Frontal cortex (tissue), 3 donors: ENCODE measurements at regions not wholly inside any gene's neighbourhood (a gene's known extent, or its start where the extent isn't known, plus 50 kb on each side); places are given as distances from the start of the nearest gene placed in this dataset.
"Not testable (repeated sequence)": the region's sequence is repeated elsewhere in the genome, so short reads cannot be mapped to it uniquely, and the experiment has no call there.

Experiments used
- DNase-seq, 2 donors: peaks; one replicate each; pipeline ENCODE4 v3.0.0; 2012; ENCODE audit warnings: low spot score in 2 of 2
- FAIRE-seq: peaks from 2 replicates; lab custom pipeline; 2012; peaks lifted over from hg19 to GRCh38; lab: Jason Lieb, UNC
- donor health status: control.
- donor health status: control.
- donor health status: control.

DNA sequence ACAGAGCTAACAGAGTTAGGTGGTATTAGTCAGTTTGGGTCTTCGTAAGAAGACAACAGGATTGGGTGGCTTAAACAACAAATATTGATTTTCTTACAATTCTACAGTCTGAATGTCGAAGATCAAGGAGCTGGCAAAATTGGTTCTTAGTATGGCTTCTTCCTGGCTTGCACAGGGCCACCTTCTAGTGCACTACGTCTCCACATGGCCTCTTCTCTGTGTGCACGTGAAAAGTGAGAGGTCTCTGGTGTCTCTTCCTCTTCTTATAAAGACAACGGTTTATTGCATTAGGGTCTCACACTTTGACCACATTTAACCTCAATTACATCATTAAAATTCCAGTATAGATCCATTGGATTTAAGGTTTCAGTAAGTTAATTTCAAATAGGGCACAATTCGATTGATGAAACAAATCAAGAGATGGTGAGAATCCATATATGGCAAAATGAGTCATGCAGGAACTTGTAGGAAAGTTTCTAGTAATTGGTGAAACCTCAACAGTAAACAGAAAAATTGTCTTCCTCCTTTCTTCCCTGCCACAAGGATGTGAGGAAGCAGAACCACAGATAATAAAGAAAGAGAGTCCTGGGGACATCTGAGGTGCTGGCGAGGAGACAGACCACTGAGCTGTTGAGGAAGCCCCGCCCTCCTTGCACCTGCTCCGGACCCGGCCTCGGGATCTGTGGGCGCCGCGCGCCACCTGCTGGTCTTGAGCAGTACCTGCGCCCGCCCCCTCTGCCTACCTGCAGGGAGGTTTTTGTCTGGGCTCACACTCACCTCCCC, 846.7 kb downstream of the TMEM121 start:
- DNase-seq (no peak), FAIRE-seq (no peak)

DNA sequence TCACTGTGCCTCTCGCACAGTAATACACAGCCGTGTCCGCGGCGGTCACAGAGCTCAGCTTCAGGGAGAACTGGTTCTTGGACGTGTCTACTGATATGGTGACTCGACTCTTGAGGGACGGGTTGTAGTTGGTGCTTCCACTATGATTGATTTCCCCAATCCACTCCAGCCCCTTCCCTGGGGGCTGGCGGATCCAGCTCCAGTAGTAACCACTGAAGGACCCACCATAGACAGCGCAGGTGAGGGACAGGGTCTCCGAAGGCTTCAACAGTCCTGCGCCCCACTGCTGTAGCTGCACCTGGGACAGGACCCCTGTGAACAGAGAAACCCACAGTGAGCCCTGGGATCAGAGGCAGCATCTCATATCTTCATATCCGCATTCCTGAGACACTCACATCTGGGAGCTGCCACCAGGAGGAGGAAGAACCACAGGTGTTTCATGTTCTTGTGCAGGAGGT, 847.3 kb downstream of the TMEM121 start:
- not testable (repeated sequence) for FAIRE-seq, DNase-seq

DNA sequence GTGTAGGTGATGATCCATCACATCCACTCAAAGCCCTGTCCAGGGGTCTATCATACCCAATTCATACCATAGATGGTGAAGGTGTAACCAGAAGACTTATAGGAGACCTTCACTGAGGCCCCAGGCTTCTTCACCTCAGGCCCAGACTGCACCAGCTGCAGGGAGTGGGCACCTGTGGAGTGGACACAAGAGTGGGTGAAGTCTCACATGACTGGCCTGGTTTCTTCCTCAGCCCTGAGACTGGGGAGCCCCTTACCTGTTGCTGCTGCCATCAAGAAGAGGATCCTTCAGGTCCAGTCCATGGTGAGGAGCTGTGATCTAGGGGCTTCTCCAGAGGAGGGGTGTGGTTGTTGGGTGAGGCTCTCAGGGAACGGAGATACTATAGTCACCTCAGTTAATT, 851.0 kb downstream of the TMEM121 start:
- no peak for DNase-seq
- no peak for FAIRE-seq

DNA sequence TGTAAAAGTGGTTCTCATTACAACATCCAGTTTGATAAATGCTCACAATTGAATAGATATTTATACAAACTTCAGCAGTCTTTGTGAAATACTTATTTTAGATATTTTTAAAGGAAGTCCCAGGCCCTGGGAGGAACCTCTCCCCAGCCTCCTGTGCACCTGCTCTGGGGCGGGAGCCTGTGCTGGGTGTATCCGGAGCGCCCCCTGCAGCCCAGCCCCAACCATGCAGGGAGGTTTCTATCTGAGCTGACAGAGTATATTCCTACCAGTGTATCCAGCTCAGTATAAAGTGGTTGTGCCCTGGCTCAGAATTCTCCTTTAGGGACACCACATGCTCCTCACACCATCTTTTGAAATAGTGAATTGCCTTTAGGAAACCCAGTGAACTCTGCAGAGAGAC, 851.8 kb downstream of the TMEM121 start:
- DNase-seq (no peak), FAIRE-seq (no peak)

DNA sequence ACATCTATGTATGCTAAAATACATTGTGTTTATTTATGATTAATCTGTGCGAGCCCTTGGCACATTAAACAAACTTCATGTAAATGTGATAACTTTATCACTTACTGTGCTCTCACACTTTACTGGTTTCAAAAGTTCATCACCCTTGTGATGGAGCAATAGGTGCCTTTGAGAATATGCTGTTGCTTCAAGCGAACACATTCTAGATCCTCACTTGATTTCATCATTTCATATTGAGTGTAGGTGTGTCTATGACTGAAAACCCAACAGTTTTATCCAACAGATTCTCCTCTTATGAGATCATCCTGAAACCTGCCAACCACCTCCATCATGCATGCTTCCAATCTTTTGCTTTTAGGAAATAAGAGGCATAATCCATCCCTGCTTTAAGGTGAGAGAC, 854.4 kb downstream of the TMEM121 start:
- FAIRE-seq (no peak), DNase-seq (no peak)

DNA sequence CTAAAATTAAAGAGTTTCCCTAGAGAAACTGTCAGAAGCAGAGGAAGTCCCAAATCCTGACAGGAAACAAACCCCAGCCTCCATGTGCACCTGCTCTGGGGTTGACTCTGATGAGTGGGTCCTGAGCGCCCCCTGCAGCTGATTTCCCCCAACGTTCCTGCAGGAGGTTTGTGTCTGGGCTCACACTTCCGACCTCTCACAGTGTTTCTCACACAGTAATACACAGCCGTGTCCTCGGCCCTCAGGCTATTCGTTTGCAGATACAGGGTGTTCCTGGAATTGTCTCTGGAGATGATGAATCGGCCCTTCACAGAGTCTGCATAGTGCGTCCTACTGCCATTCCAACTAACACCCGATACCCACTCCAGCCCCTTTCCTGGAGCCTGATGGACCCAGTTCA, 862.8 kb downstream of the TMEM121 start:
- FAIRE-seq, DNase-seq: not testable (repeated sequence)

DNA sequence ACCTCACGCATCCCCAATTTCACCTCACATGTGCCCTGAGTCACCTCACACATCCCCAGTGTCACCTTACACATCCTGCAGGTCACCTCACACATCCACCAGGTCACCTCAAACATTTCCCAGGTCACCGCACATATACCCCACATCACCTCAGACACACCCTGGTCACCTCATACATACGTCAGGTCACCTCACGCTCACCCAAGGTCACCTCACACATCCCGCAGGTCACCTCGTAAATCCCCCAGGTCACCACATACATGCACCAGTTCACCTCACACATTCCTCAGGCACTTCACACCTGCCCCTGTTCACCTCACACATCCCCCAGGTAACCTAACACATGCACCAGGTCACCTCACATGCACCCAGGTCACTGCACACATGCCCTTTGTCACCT, 864.0 kb downstream of the TMEM121 start:
- no peak for FAIRE-seq
- no peak for DNase-seq

DNA sequence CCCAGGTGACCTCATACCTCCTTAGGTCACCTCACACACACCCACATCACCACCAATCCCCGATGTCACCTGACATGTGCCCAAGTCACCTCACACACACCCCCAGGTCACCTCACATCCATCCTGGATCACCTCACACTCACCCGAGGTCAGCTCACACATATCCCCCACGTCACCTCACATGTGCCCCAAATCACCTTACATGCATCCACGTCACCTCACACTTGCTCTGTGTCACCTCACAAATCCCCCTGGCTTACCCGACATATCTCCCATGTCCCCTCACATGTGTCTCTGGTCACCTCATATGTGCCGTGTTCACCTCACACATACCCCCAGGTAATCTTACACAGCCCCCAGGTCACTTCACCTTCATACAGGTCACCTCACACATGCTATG, 864.6 kb downstream of the TMEM121 start:
- DNase-seq (no peak), FAIRE-seq (no peak)

DNA sequence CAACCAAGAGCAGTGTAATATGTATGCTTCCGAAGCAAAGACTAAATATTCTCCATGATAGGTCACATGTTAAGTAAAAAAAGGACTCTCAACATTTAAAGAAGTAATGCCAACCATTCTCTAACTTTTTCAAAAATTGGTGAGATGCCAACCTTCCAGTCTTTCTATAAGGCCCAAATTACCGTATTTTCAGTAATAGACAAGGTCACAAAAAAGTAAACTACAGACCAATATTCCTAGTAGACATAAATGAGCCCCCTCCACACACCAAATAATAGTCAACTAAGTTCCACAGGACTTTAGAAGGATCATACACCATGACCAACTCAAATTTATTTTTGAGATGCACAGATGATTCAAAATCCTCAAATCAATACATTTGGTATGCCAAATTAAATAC, 867.4 kb downstream of the TMEM121 start:
- DNase-seq (no peak), FAIRE-seq (no peak)

DNA sequence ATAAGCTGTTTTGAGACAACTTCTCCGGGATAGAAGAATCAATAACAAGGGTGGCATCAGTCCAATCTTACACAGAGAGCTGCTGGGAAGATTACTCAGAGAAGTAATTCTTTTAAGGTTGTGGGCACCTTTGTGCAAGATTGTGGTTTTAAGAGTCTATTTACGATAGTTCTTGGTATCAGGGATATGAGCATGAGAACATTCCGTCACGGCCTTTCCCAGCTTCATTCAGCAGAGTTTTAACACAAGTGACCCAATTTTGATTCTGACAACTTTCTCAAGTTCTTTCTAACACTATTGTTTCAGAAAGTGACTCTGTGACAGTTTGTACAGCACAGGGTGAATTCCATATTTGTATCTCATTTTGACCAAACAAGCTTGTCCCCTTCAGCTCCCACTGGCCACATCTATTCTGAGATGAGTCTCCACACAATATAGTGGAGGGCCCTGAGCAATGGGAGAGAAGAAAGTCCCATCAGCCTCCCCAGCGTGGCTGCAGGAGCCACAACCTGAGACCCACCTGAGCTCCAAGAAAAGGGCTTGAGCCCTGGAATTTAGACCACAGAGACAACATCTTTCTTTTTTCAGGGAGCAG, 869.2 kb downstream of the TMEM121 start:
- DNase-seq: no peak
- FAIRE-seq: no peak

DNA sequence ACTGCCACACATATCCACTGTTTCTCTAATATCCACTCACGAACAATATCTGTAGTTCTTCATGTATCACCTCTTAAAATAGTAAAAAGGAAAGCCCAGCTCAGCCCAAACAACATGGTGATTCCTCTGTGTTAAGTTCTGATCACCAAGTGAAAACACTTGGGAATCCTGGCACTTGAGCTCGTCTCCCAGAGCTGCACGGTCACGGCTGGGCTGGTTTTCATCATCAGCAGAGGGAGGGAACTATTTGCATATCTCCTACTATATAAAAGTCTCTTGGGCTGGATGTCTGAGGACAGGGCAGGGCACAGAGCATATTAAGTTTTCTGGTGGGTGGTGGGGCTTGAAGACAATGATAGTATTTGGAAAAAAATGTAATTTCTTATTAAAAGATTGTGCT, 870.6 kb downstream of the TMEM121 start:
- FAIRE-seq (no peak), DNase-seq (no peak)

DNA sequence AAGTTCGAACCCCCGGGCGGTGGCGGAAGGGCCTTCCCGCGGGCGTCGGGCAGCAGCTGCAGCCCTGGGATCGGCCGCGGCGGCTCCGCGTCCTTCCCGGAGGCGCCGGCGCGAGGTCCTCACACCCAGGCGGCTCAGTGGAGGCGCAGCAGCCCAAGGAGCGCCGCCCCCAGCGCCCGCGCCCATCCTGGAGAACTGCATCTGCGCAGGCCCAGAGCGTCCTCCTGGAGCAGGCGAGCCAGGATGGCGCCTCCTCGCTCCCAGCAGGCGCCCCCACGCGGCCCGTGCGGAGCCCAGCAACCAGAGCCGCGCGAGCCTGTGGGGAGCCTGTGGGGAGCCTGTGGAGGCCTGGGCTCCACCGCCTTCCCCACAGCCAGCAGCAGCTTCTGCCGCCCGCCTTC, 872.5 kb downstream of the TMEM121 start:
- FAIRE-seq, DNase-seq: not testable (repeated sequence)

DNA sequence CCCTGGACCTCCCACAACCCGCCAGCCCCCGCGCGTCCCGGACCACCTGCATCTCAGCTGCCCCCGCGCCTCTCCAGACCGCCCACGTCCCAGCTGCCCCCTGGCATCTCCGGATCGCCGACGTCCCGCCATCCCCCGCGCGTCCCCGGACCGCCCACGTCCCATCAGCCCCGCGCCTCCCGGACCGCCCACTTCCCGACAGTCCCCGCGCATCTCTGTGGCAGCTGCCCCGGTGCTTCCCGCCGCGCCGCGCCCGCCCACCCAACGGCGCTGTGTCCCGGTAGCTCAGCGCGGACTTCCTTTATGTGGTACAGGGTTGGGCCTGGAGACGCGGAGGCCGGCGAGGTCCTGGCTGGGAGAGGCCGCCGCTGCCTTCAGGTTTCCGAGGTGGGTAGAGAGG, 874.9 kb downstream of the TMEM121 start:
- not testable (repeated sequence) for DNase-seq, FAIRE-seq

DNA sequence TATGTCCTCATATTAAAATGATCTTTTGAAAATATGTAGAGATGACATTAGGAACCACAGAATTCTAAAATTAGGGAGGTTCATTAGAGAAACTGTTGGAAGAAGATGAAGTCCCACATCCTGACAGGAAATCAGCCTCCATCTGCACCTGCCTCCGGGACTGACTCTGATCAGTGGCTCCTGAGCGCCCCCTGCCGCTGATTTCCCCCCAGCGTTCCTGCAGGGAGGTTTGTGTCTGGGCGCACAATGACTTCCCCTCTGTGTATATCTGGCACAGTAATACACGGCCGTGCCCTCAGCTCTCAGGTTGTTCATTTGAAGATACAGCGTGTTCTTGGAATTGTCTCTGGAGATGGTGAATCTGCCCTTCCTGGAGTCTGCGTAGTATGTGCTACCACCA, 883.8 kb downstream of the TMEM121 start:
- not testable (repeated sequence) for DNase-seq, FAIRE-seq

DNA sequence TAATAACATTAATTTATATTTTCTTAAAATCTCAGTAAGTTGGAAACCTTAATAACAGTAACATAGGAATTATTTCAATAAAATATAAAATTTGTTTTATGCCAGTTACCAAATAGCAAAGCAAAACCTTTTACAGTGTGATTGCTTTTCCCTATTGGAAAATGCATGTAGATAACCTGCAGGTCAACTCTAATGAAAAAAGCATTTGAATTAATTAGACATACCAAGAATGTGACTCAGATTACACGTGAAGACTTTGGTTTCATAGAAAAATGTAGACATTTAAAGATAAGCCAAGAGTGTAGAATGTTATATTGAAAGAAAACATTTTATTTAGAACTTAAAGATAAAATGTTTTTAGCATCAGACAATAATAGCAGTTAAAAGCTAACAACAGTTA, 888.1 kb downstream of the TMEM121 start:
- peak; percentile 48 for FAIRE-seq
- no peak for DNase-seq

DNA sequence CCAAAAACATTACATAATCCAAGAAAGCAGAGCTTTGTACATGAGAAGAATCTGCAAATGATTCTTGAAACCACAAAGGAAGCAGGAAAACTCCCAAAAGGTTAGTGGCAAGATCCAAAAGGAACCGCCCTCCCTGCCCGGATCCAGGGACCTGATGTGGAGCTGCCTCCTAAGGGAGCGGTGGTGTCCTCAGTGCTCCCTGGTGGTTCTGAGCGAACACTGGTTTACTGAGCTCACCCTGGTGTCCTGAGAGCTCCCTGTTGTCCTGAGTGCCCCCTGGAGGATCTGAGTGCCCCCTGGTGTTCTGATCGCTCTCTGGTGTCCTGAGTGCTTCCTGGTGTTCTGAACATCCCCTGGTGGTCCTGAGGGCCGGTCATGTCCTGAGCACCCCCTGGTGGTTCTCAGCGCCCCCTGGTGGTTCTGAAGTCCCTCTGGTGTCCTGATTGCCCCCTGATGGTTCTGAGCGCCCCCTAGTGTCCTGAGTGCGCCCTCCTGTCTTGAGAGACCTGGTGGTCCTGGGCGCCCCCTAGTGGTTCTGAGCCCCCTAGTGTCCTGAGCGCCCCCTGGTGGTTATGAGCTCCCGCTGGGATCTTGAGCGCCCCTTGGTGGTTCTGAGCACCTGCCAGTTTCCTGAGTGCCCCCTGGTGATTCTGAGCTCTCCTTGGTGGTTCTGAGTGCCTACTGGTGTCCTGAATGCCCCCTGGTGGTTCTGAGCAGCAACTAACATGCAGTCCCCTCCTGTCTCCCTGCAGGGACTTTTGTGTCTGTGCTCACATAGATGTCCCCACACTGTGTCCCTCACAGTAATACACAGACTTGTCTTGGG, 891.1 kb downstream of the TMEM121 start:
- DNase-seq (no peak), FAIRE-seq (no peak)

DNA sequence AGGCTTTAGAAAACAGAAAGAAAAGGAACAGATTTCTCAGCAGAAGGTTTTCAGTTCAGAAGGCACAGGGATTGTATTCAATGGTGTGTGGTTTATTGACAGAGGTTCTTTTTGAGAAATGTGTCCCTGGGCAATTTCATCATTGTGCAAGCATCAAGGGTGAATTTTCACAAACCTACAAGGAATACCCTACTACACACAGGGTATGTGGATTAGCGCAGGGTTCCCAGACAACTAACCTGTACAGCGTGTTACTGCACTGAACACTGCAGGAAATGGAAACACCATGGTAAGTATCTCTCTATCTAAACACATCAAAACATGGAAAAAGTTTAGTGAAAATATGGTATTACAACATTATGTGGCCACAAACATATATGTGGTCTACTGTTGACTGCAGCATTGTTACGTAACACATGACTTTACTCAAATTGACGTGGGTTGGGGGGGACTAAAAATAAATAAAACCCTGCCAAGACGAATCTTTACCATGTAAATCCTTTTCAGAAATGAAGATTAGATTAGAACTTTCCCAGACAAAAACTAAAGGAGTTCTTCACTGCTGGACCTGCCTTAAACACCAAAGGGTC, 893.1 kb downstream of the TMEM121 start:
- no peak for DNase-seq
- no peak for FAIRE-seq

DNA sequence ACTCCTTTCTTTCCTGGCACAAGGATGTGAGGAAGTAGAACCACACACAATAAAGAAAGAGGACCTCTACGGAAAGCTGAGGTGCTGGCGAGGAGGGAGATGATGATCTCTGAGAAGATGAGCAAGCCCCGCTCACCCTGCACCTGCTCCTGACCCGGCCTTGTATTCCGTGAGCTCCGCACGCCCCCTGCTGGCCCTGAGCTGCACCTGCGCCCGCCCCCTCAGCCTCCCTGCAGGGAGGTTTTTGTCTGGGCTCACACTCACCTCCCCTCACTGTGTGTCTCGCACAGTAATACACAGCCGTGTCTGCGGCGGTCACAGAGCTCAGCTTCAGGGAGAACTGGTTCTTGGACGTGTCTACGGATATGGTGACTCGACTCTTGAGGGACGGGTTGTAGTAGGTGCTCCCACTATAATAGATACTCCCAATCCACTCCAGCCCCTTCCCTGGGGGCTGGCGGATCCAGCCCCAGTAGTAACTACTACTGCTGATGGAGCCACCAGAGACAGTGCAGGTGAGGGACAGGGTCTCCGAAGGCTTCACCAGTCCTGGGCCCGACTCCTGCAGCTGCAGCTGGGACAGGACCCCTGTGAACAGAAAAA, 895.1 kb downstream of the TMEM121 start:
- not testable (repeated sequence) for FAIRE-seq, DNase-seq

DNA sequence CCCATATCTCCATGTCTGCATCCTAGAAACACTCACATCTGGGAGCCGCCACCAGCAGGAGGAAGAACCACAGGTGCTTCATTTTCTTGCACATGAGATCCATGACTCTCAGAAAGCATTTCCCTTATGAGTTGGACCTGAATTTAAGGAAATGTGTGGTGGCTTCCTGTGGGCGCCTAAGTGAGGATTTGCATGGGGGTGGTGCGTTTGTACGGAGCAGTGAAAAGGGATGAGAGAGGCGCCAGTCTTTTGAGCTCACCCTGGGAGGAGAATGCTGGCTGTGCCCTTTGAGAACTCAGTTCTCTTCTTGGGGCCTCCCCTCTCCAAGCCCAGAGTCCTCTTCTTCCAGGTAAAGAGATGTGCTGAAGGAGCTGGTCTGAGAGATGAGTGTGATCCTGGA, 895.7 kb downstream of the TMEM121 start:
- no peak for DNase-seq
- no peak for FAIRE-seq

DNA sequence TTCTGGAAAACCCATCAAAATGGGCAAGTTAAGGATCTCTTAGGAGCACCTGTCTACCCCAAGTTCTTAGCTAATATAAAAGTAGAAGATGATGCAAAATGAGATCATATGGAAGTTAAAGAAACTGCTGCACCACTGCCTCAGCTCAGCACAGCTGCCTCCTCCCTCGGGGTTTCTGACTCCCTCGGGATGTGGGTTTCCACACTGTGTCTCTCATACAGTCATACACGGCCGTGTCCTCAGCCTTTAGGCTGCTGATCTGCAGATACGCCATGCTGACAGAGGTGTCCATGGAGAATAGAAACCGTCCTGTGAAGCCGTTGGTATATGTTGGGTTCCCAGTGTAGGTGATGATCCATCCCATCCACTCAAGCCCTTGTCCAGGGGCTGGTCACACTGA, 898.8 kb downstream of the TMEM121 start:
- not testable (repeated sequence) for DNase-seq, FAIRE-seq
